ENCODE measurements at regions not wholly inside any gene's neighbourhood (a gene's known extent, or its start where the extent isn't known, plus 50 kb on each side); places are given as distances from the start of the nearest gene placed in this dataset.

- Histone ChIP-seq H3K27me3 (ENCODE audit: control insufficient read depth, insufficient read depth, low read length) (no peaks in the 10 kb centered on the region), H3K36me3 (ENCODE audit: control insufficient read depth in 2 of 3, insufficient read depth in 3 of 3, low read length in 3 of 3) (no peaks in the 10 kb centered on the region), H3K9me3 (ENCODE audit: control insufficient read depth in 2 of 3, insufficient read depth in 1 of 3, low read length in 3 of 3) (no peaks in the 10 kb centered on the region), H3K27ac (ENCODE audit: low read depth in 2 of 2, low read length in 2 of 2) (no peak overlapping the region), H3K4me3 (ENCODE audit: low read length in 3 of 3) (no peak overlapping the region), H3K4me1 (ENCODE audit: control insufficient read depth in 2 of 3, insufficient read depth in 2 of 3, low read depth in 1 of 3, low read length in 3 of 3) (no peaks in the 10 kb centered on the region), H3K9ac (ENCODE audit: low read length in 3 of 3) (no peak overlapping the region)
- intact Hi-C loops (cut with DNase I) = no loop called here
- no peak for TF ChIP-seq CTCF (IDR thresholded peaks at IDR 0.05; ENCODE audit: borderline replicate concordance, extremely low read depth, insufficient read depth)
- FAIRE-seq (no peak), DNase-seq (no peak)
These were observed 404.8 kb downstream of the CD109 start for GRCh38 chr6:74100719-74101287.

GRCh38 chr6:74096329-74096728, 400.3 kb downstream of the CD109 start:
- H3K4me3 ChIP-seq (ENCODE audit: low read length in 3 of 3) = no peak overlapping the region
- TF ChIP-seq CTCF (IDR thresholded peaks at IDR 0.05; ENCODE audit: borderline replicate concordance, extremely low read depth, insufficient read depth) = no peak
- no peaks in the 10 kb centered on the region for H3K9me3 ChIP-seq (ENCODE audit: control insufficient read depth in 2 of 3, insufficient read depth in 1 of 3, low read length in 3 of 3)
- FAIRE-seq = no peak
- no peak overlapping the region for H3K9ac ChIP-seq (ENCODE audit: low read length in 3 of 3)
- intact Hi-C loops (cut with DNase I) = no loop called here
- no peaks in the 10 kb centered on the region for H3K4me1 ChIP-seq (ENCODE audit: control insufficient read depth in 2 of 3, insufficient read depth in 2 of 3, low read depth in 1 of 3, low read length in 3 of 3)
- H3K36me3 ChIP-seq (ENCODE audit: control insufficient read depth in 2 of 3, insufficient read depth in 3 of 3, low read length in 3 of 3) = no peaks in the 10 kb centered on the region
- H3K27ac ChIP-seq (ENCODE audit: low read depth in 2 of 2, low read length in 2 of 2) = no peak overlapping the region
- no peak for DNase-seq
- H3K27me3 ChIP-seq (ENCODE audit: control insufficient read depth, insufficient read depth, low read length) = no peaks in the 10 kb centered on the region

GRCh38 chr6:74093361-74093760, 397.4 kb downstream of the CD109 start:
- H3K4me3 ChIP-seq (ENCODE audit: low read length in 3 of 3) = no peak overlapping the region
- H3K36me3 ChIP-seq (ENCODE audit: control insufficient read depth in 2 of 3, insufficient read depth in 3 of 3, low read length in 3 of 3) = no peaks in the 10 kb centered on the region
- no peaks in the 10 kb centered on the region for H3K9me3 ChIP-seq (ENCODE audit: control insufficient read depth in 2 of 3, insufficient read depth in 1 of 3, low read length in 3 of 3)
- no peak for FAIRE-seq
- H3K27ac ChIP-seq (ENCODE audit: low read depth in 2 of 2, low read length in 2 of 2) = no peak overlapping the region
- no peaks in the 10 kb centered on the region for H3K27me3 ChIP-seq (ENCODE audit: control insufficient read depth, insufficient read depth, low read length)
- no peaks in the 10 kb centered on the region for H3K4me1 ChIP-seq (ENCODE audit: control insufficient read depth in 2 of 3, insufficient read depth in 2 of 3, low read depth in 1 of 3, low read length in 3 of 3)
- H3K9ac ChIP-seq (ENCODE audit: low read length in 3 of 3) = no peak overlapping the region
- intact Hi-C loops (cut with DNase I) = no loop called here
- DNase-seq = no peak
- TF ChIP-seq CTCF (IDR thresholded peaks at IDR 0.05; ENCODE audit: borderline replicate concordance, extremely low read depth, insufficient read depth) = no peak

- no peak for TF ChIP-seq CTCF (IDR thresholded peaks at IDR 0.05; ENCODE audit: borderline replicate concordance, extremely low read depth, insufficient read depth)
- H3K9me3 ChIP-seq (ENCODE audit: control insufficient read depth in 2 of 3, insufficient read depth in 1 of 3, low read length in 3 of 3) = no peaks in the 10 kb centered on the region
- H3K9ac ChIP-seq (ENCODE audit: low read length in 3 of 3) = no peak overlapping the region
- H3K27me3 ChIP-seq (ENCODE audit: control insufficient read depth, insufficient read depth, low read length) = no peaks in the 10 kb centered on the region
- intact Hi-C loops (cut with DNase I) = no loop called here
- no peak overlapping the region for H3K27ac ChIP-seq (ENCODE audit: low read depth in 2 of 2, low read length in 2 of 2)
- no peaks in the 10 kb centered on the region for H3K4me1 ChIP-seq (ENCODE audit: control insufficient read depth in 2 of 3, insufficient read depth in 2 of 3, low read depth in 1 of 3, low read length in 3 of 3)
- FAIRE-seq (no peak), DNase-seq (no peak)
- H3K4me3 ChIP-seq (ENCODE audit: low read length in 3 of 3) = no peak overlapping the region
- no peaks in the 10 kb centered on the region for H3K36me3 ChIP-seq (ENCODE audit: control insufficient read depth in 2 of 3, insufficient read depth in 3 of 3, low read length in 3 of 3)
These were observed 395.8 kb downstream of the CD109 start for GRCh38 chr6:74091794-74092157.
